ENCODE measurements at regions not wholly inside any gene's neighbourhood (a gene's known extent, or its start where the extent isn't known, plus 50 kb on each side); places are given as distances from the start of the nearest gene placed in this dataset.

GRCh38 chr14:95418858-95419257 is 97.6 kb downstream of the SYNE3 start:
- ChIA-PET POLR2A (no interaction called here), CTCF (interaction anchor here (0.6 kb wide), 1 partner anchor 725 kb away, joined by 6 read pairs; no protein-coding TSS in a partner anchor)
- no peak for DNase-seq (ENCODE audit: low read depth, low spot score)
- no peak overlapping the region for H3K9ac ChIP-seq (replicated peaks; ENCODE audit: extremely low read depth, insufficient read depth, low read length)
- H3K27ac ChIP-seq (ENCODE audit: insufficient read depth, low read depth, low read length) = no peak overlapping the region
- H3K9me1 ChIP-seq (replicated peaks; ENCODE audit: control insufficient read depth, extremely low read depth, insufficient read depth, low read length) = no peaks in the 10 kb centered on the region
- no peak overlapping the region for H3K4me2 ChIP-seq (ENCODE audit: insufficient read depth, low read length)
- H3K4me1 ChIP-seq (ENCODE audit: control insufficient read depth, extremely low read depth, insufficient read depth, low read length) = no peaks in the 10 kb centered on the region
- H3K4me3 ChIP-seq (replicated peaks in 1 of 3; ENCODE audit: insufficient read depth in 1 of 3, low read depth in 1 of 3, low read length in 3 of 3) = no peak overlapping the region
- BruUV-seq (replicated peaks) = no TSS peak
- TF ChIP-seq MAX (IDR thresholded peaks at IDR 0.05; ENCODE audit: insufficient read depth, insufficient read length) (no peak), JUN (IDR thresholded peaks at IDR 0.05; ENCODE audit: borderline replicate concordance, insufficient read depth, insufficient read length, low read depth) (no peak), GATA2 (IDR thresholded peaks at IDR 0.05; ENCODE audit: insufficient read depth, insufficient read length, low read depth, low read length) (no peak), POLR2AphosphoS5 (IDR thresholded peaks at IDR 0.05; ENCODE audit: insufficient read depth, low read depth, low read length) (no peak), CTCF (IDR thresholded peaks at IDR 0.05; ENCODE audit: extremely low read depth in 1 of 2, insufficient read depth in 1 of 2, low read depth in 1 of 2, low read length in 2 of 2) (no peak), EZH2 (IDR thresholded peaks at IDR 0.05; ENCODE audit: borderline replicate concordance, low read depth, low read length, severe bottlenecking) (no peak), POLR2A (IDR thresholded peaks at IDR 0.05; ENCODE audit: low read depth, low read length) (no peak), FOS (IDR thresholded peaks at IDR 0.05; ENCODE audit: borderline replicate concordance, insufficient read depth, low read length) (no peak), MYC (IDR thresholded peaks at IDR 0.05; ENCODE audit: low read depth, low read length) (no peak)
- H3K36me3 ChIP-seq (ENCODE audit: control insufficient read depth in 2 of 2, extremely low read depth in 1 of 2, insufficient read depth in 2 of 2, low read length in 2 of 2) = peaks cover 0 to 3% of the 10 kb centered on the region in 2 experiments
- no peaks in the 10 kb centered on the region for H3K27me3 ChIP-seq (ENCODE audit: control insufficient read depth in 2 of 2, insufficient read depth in 2 of 2, low read length in 2 of 2)
- intact Hi-C loops (cut with micrococcal nuclease) (no loop called here), dilution Hi-C loops (cut with MboI; ENCODE audit: extremely low pct_ligation_motif_present, low sequenced_read_pairs) (no loop called here)
- no peaks in the 10 kb centered on the region for H4K20me1 ChIP-seq (replicated peaks; ENCODE audit: control insufficient read depth, extremely low read depth, insufficient read depth, low read length)
- no peaks in the 10 kb centered on the region for H3K9me3 ChIP-seq (replicated peaks; ENCODE audit: control insufficient read depth, insufficient read depth, low read length)
- no peaks in the 10 kb centered on the region for H3K79me2 ChIP-seq (ENCODE audit: control insufficient read depth, insufficient read depth, low read length)
- no peak for FAIRE-seq
- no peak overlapping the region for H2AFZ ChIP-seq (ENCODE audit: low read depth, low read length)

Data from endothelial cell of umbilical vein (primary cell).